ENCODE measurements at regions not wholly inside any gene's neighbourhood (a gene's known extent, or its start where the extent isn't known, plus 50 kb on each side); places are given as distances from the start of the nearest gene placed in this dataset.

DNA sequence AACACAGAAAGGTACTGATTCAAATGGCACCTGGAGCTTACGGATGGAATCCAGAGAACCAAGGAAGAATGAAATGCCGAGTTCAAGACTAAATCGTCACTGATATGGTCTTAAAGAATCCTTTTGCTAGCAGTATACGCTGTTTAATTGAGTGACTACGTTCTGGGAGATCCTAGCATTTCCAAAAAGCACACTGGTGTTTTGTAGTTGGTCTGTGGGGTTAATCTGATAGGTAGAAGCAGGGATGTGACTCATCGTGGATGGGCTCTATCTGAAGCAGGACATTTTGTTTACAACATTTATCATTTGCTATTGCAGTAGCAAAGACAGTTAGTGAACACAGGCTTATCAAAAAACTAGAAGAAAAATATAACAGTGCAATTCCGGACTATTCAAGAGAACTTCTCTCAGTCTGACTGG lies 169.2 kb upstream of the HMGA2 start:
- POLR2A ChIA-PET, result no interaction called here
- CTCF ChIA-PET, result no interaction called here

DNA sequence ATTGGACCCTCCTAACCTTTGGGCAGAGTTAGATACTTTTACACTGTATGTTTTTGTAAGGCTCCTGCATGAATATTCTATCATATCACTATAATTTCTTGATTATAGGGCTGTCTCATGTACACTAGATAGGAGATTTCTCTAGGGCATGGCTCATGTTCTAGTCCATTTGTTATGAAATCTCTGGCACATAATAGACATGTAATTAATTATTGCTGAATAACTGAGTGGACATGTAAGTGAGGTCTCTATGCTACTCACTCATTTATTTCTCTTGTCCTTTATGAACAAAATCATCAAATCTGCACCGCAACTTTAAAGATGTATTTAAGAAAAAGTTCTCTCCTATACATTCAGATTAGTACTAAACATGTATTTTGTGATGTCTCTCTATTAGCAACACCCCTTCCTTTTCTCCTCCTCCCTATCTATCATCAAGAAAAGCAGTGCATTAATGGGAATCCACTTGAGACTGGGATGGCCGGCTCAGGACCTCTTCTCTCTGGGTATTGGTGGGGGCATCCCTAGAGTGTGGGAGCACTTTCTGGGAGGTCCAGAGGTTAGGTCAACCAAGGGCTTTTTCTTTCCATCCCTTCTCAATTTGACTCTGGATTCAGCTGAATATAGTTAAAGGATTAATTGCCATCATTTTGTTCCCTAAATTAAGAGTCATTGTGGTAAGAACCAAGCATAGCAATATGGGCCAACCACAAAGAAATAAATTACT lies 168.0 kb upstream of the HMGA2 start:
- CTCF ChIA-PET, result interaction anchor here (1.0 to 1.1 kb wide), 2 partner anchors 54 to 100 kb away, joined by 3 read pairs; no protein-coding TSS in a partner anchor
- DNase-seq (ENCODE audit: extremely low spot score), result no peak
- POLR2A ChIA-PET, result no interaction called here
- TF ChIP-seq, protein P1, sequence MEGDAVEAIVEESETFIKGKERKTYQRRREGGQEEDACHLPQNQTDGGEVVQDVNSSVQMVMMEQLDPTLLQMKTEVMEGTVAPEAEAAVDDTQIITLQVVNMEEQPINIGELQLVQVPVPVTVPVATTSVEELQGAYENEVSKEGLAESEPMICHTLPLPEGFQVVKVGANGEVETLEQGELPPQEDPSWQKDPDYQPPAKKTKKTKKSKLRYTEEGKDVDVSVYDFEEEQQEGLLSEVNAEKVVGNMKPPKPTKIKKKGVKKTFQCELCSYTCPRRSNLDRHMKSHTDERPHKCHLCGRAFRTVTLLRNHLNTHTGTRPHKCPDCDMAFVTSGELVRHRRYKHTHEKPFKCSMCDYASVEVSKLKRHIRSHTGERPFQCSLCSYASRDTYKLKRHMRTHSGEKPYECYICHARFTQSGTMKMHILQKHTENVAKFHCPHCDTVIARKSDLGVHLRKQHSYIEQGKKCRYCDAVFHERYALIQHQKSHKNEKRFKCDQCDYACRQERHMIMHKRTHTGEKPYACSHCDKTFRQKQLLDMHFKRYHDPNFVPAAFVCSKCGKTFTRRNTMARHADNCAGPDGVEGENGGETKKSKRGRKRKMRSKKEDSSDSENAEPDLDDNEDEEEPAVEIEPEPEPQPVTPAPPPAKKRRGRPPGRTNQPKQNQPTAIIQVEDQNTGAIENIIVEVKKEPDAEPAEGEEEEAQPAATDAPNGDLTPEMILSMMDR (IDR thresholded peaks at IDR 0.05; ENCODE audit: control extremely low read depth, extremely low read depth, low read depth, missing control alignments), result no peak

More for the DNA sequence above, 169.2 kb upstream of the HMGA2 start:
- DNase-seq (ENCODE audit: extremely low spot score), result no peak
- TF ChIP-seq, protein P1 (IDR thresholded peaks at IDR 0.05; ENCODE audit: control extremely low read depth, extremely low read depth, low read depth, missing control alignments), result no peak

DNA sequence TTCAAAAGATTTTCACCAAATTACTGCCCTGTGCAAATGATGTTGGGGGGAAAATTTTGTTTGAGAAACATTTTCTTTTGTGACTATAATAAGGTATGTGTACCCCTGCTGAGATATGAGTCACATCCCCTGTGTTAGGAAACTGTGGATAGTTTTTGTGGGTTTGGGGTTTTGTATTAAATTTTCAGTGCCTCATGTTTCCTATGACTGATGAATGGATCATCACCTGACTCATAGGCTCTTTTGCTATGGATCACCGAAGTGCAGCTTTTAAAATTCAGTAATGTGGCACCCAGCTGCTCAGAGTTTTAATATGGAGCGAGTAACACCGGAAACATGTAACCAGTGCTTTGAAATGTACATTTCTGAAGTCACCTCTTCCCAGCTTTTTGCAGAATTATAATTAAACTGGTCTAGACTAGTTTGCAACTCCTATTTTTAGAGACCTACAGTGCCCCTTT lies 167.4 kb upstream of the HMGA2 start:
- TF ChIP-seq, protein P1 (IDR thresholded peaks at IDR 0.05; ENCODE audit: control extremely low read depth, extremely low read depth, low read depth, missing control alignments), result no peak
- no peak for DNase-seq (ENCODE audit: extremely low spot score)
- ChIA-PET POLR2A (no interaction called here), CTCF (interaction anchor here (1.0 to 1.1 kb wide), 2 partner anchors 54 to 100 kb away, joined by 3 read pairs; no protein-coding TSS in a partner anchor)

DNA sequence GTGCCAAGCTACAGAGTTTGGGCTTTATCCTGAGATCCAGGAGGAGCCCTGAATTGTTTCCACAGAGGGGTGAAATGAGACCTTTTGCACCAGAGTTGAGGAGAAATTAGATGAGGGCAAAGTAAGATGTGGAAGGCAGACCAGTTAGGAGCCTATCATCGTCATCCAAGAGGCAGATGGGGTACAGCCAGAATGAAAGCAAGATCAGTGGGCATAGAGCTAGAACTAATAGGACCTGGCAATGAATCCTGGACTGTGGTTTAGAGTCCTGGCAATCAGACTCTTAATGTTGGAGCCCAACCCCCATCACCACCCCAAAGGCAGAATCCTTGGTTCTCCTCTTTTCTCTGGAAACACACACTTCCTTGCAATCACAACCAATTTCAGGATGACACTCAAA lies 166.6 kb upstream of the HMGA2 start:
- POLR2A ChIA-PET, result no interaction called here
- TF ChIP-seq, protein P1 (IDR thresholded peaks at IDR 0.05; ENCODE audit: control extremely low read depth, extremely low read depth, low read depth, missing control alignments), result no peak
- CTCF ChIA-PET, result interaction anchor here (1.0 to 1.1 kb wide), 2 partner anchors 55 to 101 kb away, joined by 3 read pairs; no protein-coding TSS in a partner anchor
- DNase-seq (ENCODE audit: extremely low spot score), result no peak

DNA sequence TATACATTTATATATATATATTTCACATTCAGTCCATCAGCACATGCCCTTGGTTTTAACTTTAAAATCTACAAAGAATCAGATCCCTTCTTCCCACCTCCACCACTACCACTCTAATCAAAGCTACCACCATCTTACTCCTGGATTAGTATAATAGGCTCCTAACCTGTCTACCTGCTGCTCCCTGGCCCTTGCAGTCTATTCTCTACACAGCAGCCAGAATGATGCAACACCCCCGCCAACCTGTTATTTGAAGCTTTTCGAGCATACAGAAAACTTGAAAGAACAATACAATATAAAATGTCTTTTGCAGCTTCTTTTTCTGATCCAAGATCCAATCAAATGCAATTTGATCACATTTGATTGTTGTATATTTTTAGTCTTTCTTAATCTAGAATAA lies 165.9 kb upstream of the HMGA2 start:
- POLR2A ChIA-PET, result no interaction called here
- TF ChIP-seq, protein P1 (IDR thresholded peaks at IDR 0.05; ENCODE audit: control extremely low read depth, extremely low read depth, low read depth, missing control alignments), result no peak
- no peak for DNase-seq (ENCODE audit: extremely low spot score)
- CTCF ChIA-PET, result no interaction called here

DNA sequence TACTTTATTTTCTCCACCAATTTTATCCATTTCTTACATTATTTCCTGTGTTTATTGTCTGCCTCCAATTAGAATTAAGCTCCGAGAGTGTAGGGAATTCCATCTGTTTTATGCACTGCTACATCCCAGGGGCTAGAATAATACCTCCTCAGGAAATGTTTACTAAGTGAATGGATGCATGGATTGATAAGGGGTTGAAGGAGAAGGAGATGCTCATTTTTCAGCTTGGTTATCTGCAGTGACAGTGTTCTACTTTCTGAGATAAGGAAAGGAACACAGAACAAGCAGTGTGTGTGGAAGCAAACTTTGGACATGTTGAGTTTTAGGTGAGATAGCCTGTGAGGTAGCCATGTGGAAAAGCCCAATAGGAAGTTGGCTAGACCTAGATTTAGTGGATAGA lies 164.6 kb upstream of the HMGA2 start:
- DNase-seq (ENCODE audit: extremely low spot score), result no peak
- POLR2A ChIA-PET, result no interaction called here
- TF ChIP-seq, protein P1 (IDR thresholded peaks at IDR 0.05; ENCODE audit: control extremely low read depth, extremely low read depth, low read depth, missing control alignments), result no peak
- CTCF ChIA-PET, result interaction anchor here (1.4 kb wide), 1 partner anchor 8 kb away, joined by 4 read pairs; no protein-coding TSS in a partner anchor

All from GM10248 (cell line).